ENCODE measurements at regions not wholly inside any gene's neighbourhood (a gene's known extent, or its start where the extent isn't known, plus 50 kb on each side); places are given as distances from the start of the nearest gene placed in this dataset.

DNA sequence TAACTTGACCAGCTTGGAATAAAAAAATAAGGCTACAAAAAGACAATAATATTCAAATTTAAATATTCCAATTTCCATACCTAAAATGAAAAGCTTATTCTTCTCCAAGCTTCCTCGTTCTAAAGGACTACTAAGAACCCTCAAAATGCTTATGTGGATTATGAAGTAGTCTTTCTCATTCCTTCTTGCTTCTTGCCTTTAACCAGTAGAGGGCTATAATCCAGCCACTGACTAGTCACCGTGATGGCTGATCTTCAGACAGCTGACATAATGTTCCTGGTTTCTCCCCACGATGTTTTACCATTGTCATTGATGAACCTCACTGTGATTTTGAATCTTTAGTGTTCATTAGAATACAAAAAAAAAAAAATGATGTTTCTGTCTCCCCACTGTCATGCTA lies 515.3 kb downstream of the TLE1 start:
- H3K9me3 ChIP-seq (ENCODE audit: control insufficient read depth, low read length) = no peaks in the 10 kb centered on the region
- ATAC-seq (no peak), DNase-seq (no peak)
- intact Hi-C loops (cut with DNase I) = no loop called here
- 79% methylated on average over 3 of the region's 3 CpGs for WGBS
- H3K27me3 ChIP-seq (ENCODE audit: control insufficient read depth, insufficient read depth) = no peaks in the 10 kb centered on the region
- no peaks in the 10 kb centered on the region for H3K4me1 ChIP-seq (ENCODE audit: control insufficient read depth, insufficient read depth, low read length)
- no peak overlapping the region for H3K4me3 ChIP-seq (ENCODE audit: low read length)
- H3K27ac ChIP-seq (ENCODE audit: low read length) = no peak overlapping the region

DNA sequence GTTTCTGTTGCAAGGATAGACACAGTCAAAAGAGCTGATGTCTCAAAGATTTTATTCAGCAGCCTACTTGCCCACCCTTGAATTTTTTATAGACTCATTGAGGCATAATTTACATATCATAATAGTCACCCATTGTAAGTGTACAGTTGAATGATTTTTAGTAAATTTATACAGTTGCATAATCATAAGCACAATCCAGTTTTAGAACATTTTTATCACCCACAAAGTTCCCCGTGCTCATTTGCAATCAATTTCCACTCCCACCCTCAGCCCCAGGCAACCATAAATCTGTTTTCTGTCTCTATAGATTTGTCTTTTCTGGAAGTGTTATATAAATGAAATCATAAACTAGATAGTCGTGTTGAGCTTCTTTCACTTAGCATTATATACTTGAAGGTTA lies 517.7 kb downstream of the TLE1 start:
- intact Hi-C loops (cut with DNase I) = no loop called here
- no peak overlapping the region for H3K27ac ChIP-seq (ENCODE audit: low read length)
- H3K9me3 ChIP-seq (ENCODE audit: control insufficient read depth, low read length) = no peaks in the 10 kb centered on the region
- ATAC-seq (no peak), DNase-seq (no peak)
- 66% methylated on average over 2 of the region's 2 CpGs for WGBS
- H3K4me3 ChIP-seq (ENCODE audit: low read length) = no peak overlapping the region
- no peaks in the 10 kb centered on the region for H3K4me1 ChIP-seq (ENCODE audit: control insufficient read depth, insufficient read depth, low read length)
- no peaks in the 10 kb centered on the region for H3K27me3 ChIP-seq (ENCODE audit: control insufficient read depth, insufficient read depth)

DNA sequence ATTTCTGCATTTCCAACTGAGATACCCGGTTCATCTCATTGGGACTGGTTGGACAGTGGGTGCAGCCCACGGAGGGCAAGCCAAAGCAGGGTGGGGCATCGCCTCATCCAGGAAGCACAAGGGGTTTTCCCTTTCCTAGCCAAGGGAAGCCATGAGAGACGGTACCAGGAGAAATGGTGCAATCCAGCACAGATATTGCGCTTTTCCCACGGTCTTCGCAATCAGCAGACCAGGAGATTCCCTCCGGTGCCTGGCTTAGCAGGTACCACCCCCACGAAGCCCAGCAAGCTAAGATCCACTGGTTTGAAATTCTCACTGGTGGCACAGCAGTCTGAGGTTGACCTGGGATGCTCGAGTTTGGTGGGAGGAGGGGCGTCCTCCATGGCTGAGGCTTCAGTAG lies 527.0 kb downstream of the TLE1 start:
- Histone ChIP-seq H3K9me3 (ENCODE audit: control insufficient read depth, low read length) (no peaks in the 10 kb centered on the region), H3K4me1 (ENCODE audit: control insufficient read depth, insufficient read depth, low read length) (no peaks in the 10 kb centered on the region), H3K4me3 (ENCODE audit: low read length) (no peak overlapping the region), H3K27ac (ENCODE audit: low read length) (no peak overlapping the region), H3K27me3 (ENCODE audit: control insufficient read depth, insufficient read depth) (no peaks in the 10 kb centered on the region)
- DNase-seq = no peak
- intact Hi-C loops (cut with DNase I) = no loop called here
- no peak for ATAC-seq
- WGBS = 85% methylated on average over 11 of the region's 11 CpGs

DNA sequence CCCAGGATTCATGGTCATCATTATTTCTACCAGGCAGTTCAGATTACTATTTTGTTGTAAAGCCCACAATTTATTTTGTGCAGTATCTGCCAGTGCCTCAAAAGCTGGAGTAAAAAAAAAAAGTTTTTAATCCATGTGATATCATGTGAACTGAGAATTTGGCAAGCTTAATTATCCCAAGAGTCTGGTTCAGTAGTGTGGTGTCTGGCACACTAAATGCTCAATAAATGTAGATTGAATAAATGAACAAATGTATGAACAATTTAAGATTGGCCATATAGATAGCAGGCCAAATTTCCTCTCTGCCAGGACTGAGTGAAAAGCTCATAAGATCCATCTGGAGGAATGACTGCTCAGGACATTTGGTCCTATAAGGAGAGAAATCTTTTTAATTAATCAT lies 533.0 kb downstream of the TLE1 start:
- Histone ChIP-seq H3K4me1 (ENCODE audit: control insufficient read depth, insufficient read depth, low read length) (no peaks in the 10 kb centered on the region), H3K9me3 (ENCODE audit: control insufficient read depth, low read length) (no peaks in the 10 kb centered on the region), H3K27me3 (ENCODE audit: control insufficient read depth, insufficient read depth) (no peaks in the 10 kb centered on the region), H3K27ac (ENCODE audit: low read length) (no peak overlapping the region), H3K4me3 (ENCODE audit: low read length) (no peak overlapping the region)
- intact Hi-C loops (cut with DNase I) = no loop called here
- no peak for ATAC-seq
- no peak for DNase-seq

DNA sequence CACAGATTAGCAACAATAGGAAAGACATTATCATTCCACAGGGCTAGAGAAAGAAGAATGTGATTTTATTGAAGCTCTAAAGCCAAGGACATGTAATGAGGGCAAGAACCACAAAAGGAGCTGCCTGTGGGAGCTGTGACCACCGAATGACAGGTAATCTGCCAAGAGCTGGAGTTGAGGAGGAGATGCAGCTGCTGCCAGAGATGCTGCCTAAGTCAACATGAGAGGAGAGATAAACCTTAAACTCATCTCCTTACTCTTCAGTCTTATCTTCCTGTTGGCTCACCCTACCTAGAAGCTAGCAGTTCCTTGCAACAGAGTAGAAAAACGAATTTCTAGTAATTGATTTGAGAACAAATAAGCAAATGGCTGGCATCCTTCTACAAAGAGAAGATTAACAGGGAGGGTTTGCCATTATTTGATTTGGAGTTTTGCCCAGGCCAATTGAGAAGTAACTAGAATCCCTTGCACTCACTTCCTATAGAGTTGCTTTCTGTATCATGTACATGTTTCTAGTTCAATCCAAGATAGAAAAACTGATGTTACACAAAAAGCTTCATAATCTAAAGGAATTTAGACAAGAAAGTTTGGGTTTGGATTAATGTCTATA lies 539.2 kb downstream of the TLE1 start:
- no peak for ATAC-seq
- H3K4me1 ChIP-seq (ENCODE audit: control insufficient read depth, insufficient read depth, low read length) = no peaks in the 10 kb centered on the region
- WGBS = 15% methylated on average over 2 of the region's 2 CpGs
- no peak overlapping the region for H3K27ac ChIP-seq (ENCODE audit: low read length)
- no peak overlapping the region for H3K4me3 ChIP-seq (ENCODE audit: low read length)
- no peaks in the 10 kb centered on the region for H3K27me3 ChIP-seq (ENCODE audit: control insufficient read depth, insufficient read depth)
- no peaks in the 10 kb centered on the region for H3K9me3 ChIP-seq (ENCODE audit: control insufficient read depth, low read length)
- no peak for DNase-seq
- intact Hi-C loops (cut with DNase I) = no loop called here

DNA sequence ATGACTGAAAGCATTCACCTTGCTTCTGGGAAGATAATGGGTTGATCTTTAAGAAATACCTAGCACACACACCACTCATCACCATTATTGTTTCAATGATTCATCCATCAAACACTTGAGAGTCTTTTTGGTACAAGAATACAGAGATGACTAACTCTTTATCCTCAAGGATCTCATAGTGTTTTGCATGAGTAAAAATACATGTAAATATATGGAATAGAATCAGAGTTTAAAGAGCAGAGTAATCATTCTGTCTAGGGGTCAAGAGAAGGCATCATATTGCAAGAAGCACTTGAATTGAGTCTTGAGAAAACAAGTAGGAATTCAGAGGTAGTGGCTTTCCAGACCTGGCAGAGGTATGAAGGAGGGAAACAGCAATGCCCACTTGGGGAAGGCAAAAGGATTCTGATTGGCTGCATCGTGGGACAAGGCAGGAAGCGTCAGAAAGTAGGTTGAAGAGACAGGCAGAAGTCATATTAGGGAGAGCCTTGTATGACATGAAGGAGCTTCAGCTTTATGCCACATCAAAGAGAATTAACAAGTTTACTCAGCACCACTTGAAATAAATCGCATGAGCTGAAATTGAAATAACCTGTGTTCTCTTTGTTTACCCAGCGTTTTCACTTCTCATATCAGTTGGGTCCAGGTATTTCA lies 542.5 kb downstream of the TLE1 start:
- Histone ChIP-seq H3K4me3 (ENCODE audit: low read length) (no peak overlapping the region), H3K27me3 (ENCODE audit: control insufficient read depth, insufficient read depth) (no peaks in the 10 kb centered on the region), H3K27ac (ENCODE audit: low read length) (no peak overlapping the region), H3K4me1 (ENCODE audit: control insufficient read depth, insufficient read depth, low read length) (no peaks in the 10 kb centered on the region), H3K9me3 (ENCODE audit: control insufficient read depth, low read length) (no peaks in the 10 kb centered on the region)
- WGBS = 91% methylated on average over 4 of the region's 4 CpGs
- no peak for DNase-seq
- ATAC-seq = no peak
- intact Hi-C loops (cut with DNase I) = no loop called here

DNA sequence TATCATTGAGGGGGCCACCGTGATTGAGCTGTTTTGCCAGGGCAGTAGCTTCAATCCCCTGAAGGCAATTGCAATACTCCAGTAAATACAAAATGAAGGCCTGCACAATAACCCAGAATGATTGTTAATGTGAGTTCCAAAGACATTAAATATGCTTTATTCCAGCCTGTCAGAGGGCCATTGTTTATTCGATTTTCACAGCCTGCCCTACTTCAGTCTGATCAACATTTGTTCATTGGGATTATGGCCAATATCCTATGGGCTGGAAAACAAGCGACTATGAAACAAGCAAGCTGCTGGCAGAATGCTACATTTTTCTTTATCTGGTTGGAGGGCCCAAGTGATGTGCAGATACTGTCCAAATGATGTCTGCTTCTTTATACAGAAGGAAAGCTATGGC lies 543.1 kb downstream of the TLE1 start:
- no peaks in the 10 kb centered on the region for H3K4me1 ChIP-seq (ENCODE audit: control insufficient read depth, insufficient read depth, low read length)
- no peak overlapping the region for H3K27ac ChIP-seq (ENCODE audit: low read length)
- no peaks in the 10 kb centered on the region for H3K27me3 ChIP-seq (ENCODE audit: control insufficient read depth, insufficient read depth)
- no peak for DNase-seq
- intact Hi-C loops (cut with DNase I) = no loop called here
- no peaks in the 10 kb centered on the region for H3K9me3 ChIP-seq (ENCODE audit: control insufficient read depth, low read length)
- no peak for ATAC-seq
- H3K4me3 ChIP-seq (ENCODE audit: low read length) = no peak overlapping the region
- WGBS = 51% methylated on average over 3 of the region's 3 CpGs

DNA sequence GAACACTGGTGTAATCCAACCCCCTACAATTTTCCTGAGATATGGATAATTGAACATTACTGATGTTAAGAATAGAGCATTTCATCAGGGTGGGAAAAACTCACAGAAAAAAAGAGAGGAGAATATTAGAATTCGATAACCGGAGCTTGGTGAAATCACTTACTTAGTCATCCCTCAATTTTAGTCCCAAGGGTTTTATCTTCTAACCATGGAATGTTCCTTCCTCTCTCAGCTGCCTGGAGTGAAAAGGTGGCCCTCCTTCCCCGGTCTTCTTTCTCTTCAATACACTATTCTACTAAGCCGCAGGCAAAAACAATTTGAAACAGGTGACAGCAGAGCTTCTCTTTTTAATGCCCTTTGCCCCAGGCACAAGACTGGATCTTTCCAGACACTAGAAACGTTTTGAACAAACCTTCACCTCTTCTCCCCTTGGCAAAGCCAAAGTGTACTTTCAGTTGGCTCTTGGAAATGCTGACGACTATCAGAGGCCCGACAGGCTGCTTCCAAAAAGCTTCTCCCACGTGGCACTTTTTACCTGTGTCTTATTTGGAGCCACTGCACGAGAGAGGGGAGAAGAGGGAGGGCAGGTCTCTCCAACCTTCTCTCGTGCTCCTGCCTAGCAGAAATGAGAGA lies 543.9 kb downstream of the TLE1 start:
- 68% methylated on average over 10 of the region's 10 CpGs for WGBS
- no peak for DNase-seq
- no peaks in the 10 kb centered on the region for H3K9me3 ChIP-seq (ENCODE audit: control insufficient read depth, low read length)

DNA sequence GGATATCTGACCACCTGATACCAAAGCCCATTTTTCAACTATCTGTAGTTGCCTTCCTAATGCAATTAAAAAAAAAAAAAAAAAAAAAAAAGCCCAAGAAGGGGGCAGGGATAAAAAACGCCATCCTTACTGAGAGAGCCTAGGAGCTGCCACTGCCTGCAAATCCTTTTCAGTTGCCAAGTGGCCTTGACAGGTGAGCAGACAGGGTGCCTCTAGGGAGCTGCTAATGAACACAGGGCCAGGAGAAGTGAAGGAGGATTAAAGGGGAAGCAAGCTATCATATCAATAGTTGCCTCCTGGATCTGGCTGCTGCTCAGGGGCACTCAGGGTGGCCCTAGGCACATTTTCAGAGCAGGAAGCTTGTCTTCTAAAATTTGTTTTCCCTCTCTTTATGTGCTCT lies 547.4 kb downstream of the TLE1 start:
- Histone ChIP-seq H3K4me1 (ENCODE audit: control insufficient read depth, insufficient read depth, low read length) (no peaks in the 10 kb centered on the region), H3K27ac (ENCODE audit: low read length) (no peak overlapping the region), H3K9me3 (ENCODE audit: control insufficient read depth, low read length) (no peaks in the 10 kb centered on the region), H3K4me3 (ENCODE audit: low read length) (no peak overlapping the region), H3K27me3 (ENCODE audit: control insufficient read depth, insufficient read depth) (no peaks in the 10 kb centered on the region)
- WGBS = 55% methylated on average over 1 of the region's 1 CpG
- no peak for DNase-seq
- intact Hi-C loops (cut with DNase I) = no loop called here
- ATAC-seq = no peak

More for the DNA sequence above, 543.9 kb downstream of the TLE1 start:
- no peaks in the 10 kb centered on the region for H3K27me3 ChIP-seq (ENCODE audit: control insufficient read depth, insufficient read depth)
- H3K4me3 ChIP-seq (ENCODE audit: low read length) = no peak overlapping the region
- intact Hi-C loops (cut with DNase I) = no loop called here
- H3K27ac ChIP-seq (ENCODE audit: low read length) = no peak overlapping the region
- ATAC-seq = no peak
- no peaks in the 10 kb centered on the region for H3K4me1 ChIP-seq (ENCODE audit: control insufficient read depth, insufficient read depth, low read length)

DNA sequence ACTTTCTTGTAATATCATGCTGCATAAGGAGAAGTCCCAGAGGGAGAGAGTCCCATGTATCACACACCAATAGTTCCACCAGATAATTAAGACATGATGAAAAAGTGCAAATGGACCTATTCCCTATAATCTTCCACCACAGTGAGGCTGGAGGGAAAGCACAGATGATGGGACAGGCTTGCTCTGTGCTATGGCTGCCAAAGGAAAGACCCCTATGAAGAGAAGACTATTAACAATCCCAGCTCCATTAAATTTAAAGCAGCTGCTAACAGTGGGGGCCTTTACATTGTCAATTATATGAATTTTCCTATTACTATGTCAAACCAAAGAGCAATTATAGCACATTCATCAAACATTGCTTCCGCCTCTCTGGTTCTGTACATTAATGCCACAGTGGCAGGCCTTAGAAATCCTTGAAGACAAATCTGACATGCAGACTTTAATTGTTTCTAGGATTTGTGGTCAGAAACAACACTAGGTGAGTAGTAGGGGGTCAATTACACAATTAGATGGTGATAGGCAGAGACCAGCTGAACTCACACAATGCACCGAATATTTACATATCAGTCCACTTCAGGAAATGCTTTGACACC lies 551.3 kb downstream of the TLE1 start:
- no peaks in the 10 kb centered on the region for H3K9me3 ChIP-seq (ENCODE audit: control insufficient read depth, low read length)
- no peaks in the 10 kb centered on the region for H3K4me1 ChIP-seq (ENCODE audit: control insufficient read depth, insufficient read depth, low read length)
- H3K4me3 ChIP-seq (ENCODE audit: low read length) = no peak overlapping the region
- H3K27me3 ChIP-seq (ENCODE audit: control insufficient read depth, insufficient read depth) = no peaks in the 10 kb centered on the region
- 87% methylated on average over 2 of the region's 2 CpGs for WGBS
- no peak overlapping the region for H3K27ac ChIP-seq (ENCODE audit: low read length)
- intact Hi-C loops (cut with DNase I) = no loop called here
- ATAC-seq (no peak), DNase-seq (no peak)

DNA sequence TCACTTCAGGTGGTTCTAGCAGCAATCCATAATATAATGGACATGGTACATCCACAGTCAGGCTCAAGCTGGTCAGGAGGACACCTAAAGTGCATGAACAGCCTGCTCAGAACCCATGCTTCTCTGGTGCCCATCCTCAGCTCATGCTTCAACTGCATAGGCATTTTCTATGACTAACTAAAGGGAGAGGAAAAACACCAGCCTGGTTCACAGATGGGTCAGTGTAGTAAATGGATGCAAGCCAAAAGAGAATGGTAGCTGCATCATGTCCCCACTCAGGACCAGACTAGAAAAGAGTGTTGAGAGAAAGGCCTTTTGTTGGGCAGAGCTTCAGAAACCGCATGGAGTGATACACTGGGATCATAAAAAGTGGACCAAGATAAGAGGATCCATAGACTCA lies 556.6 kb downstream of the TLE1 start:
- no peak for ATAC-seq
- Histone ChIP-seq H3K27ac (ENCODE audit: low read length) (no peak overlapping the region), H3K4me3 (ENCODE audit: low read length) (no peak overlapping the region), H3K4me1 (ENCODE audit: control insufficient read depth, insufficient read depth, low read length) (no peaks in the 10 kb centered on the region), H3K9me3 (ENCODE audit: control insufficient read depth, low read length) (no peaks in the 10 kb centered on the region), H3K27me3 (ENCODE audit: control insufficient read depth, insufficient read depth) (no peaks in the 10 kb centered on the region)
- DNase-seq = no peak
- intact Hi-C loops (cut with DNase I) = no loop called here
- 79% methylated on average over 1 of the region's 1 CpG for WGBS

Data from right cardiac atrium (tissue), 5 donors.